ACC112 (cell line): ENCODE measurements at regions not wholly inside any gene's neighbourhood (a gene's known extent, or its start where the extent isn't known, plus 50 kb on each side); places are given as distances from the start of the nearest gene placed in this dataset.

ENCODE experiments used
- H2AFZ ChIP-seq: fragments of 200-600 bp; sonication (generic); one replicate; pipeline ENCODE4 v1.6.0; 2017; ENCODE audit warnings: antibody characterized with exemption, low read length; ENCODE audit not compliant: unreplicated experiment
- H3K27ac ChIP-seq: fragments of 200-600 bp; sonication (generic); 2 replicates; pipeline ENCODE4 v1.5.1; 2014; ENCODE audit warnings: low read depth, mild to moderate bottlenecking, antibody characterized with exemption, low read length, moderate library complexity
- H3K27me3 ChIP-seq: fragments of 200-600 bp; sonication (generic); 2 replicates; pipeline ENCODE4 v1.6.1; 2014; ENCODE audit warnings: mild to moderate bottlenecking, antibody characterized with exemption, low read length, moderate library complexity, mixed read lengths; ENCODE audit not compliant: insufficient read depth
- H3K36me3 ChIP-seq: fragments of 200-600 bp; sonication (generic); 2 replicates; pipeline ENCODE4 v1.6.1; 2016; ENCODE audit warnings: mild to moderate bottlenecking, antibody characterized with exemption, low read length, moderate library complexity, mixed read lengths; ENCODE audit not compliant: insufficient read depth
- H3K4me1 ChIP-seq: fragments of 200-600 bp; sonication (generic); one replicate; pipeline ENCODE4 v1.6.1; 2016; ENCODE audit warnings: low read length, mixed read lengths; ENCODE audit not compliant: insufficient read depth, unreplicated experiment, control insufficient read depth
- H3K4me3 ChIP-seq: fragments of 200-600 bp; sonication (generic); 2 replicates; pipeline ENCODE4 v1.5.1; 2014; ENCODE audit warnings: mild to moderate bottlenecking, low read depth, low read length
- H3K79me2 ChIP-seq: fragments of 200-600 bp; sonication (generic); one replicate; pipeline ENCODE4 v1.6.0; 2016; ENCODE audit warnings: low read length; ENCODE audit not compliant: control insufficient read depth, unreplicated experiment, insufficient read depth

DNA sequence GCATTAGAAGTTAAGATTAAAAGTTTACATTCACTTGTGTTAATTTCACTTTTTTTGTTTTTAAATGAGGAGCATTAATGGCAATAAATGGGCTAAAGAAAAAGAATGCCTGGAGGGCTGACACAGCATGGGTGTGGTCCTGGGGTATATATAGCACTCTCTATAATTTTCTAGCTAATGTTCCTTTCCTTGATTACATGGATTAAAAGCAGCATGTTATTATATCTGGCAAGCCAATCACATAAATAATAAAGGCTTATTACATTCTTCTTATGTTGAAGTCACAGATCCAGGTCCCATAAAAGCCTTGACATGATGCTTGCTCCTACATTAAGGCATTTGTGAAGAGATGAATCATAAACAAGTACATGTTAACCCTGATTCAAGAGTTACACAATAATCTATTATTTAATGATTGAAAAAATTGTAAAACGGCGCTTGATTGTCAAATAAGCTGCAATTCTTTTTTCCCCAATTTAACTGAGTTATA, 91.4 kb downstream of the LYPLAL1 start:
- no peaks in the 10 kb centered on the region for H3K36me3 ChIP-seq
- no peaks in the 10 kb centered on the region for H3K4me1 ChIP-seq
- H3K27ac ChIP-seq, result no peak overlapping the region
- no peaks in the 10 kb centered on the region for H3K79me2 ChIP-seq
- H3K27me3 ChIP-seq, result no peaks in the 10 kb centered on the region
- H3K4me3 ChIP-seq, result no peak overlapping the region
- no peak overlapping the region for H2AFZ ChIP-seq

DNA sequence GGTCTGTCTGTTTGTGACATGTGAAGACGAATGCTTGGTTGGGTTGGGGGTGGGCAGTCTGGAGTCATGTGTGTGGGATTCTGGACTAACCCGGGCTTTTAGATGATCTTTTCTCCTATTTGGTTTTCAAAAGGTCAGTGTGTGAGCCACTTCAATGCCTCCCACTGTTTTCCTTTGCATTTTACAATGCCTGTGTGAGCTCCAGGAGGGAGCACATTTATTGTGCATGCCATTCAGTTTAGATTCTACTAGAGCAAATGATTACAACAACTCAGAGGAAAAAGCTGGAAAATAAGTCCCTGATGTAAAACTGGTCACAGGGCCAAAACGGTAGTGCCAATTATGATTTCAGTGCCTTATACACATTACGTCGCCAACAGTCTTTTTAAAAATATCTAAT, 90.9 kb downstream of the LYPLAL1 start:
- H3K36me3 ChIP-seq, result no peaks in the 10 kb centered on the region
- H2AFZ ChIP-seq, result no peak overlapping the region
- H3K79me2 ChIP-seq, result no peaks in the 10 kb centered on the region
- H3K27me3 ChIP-seq, result no peaks in the 10 kb centered on the region
- no peaks in the 10 kb centered on the region for H3K4me1 ChIP-seq
- no peak overlapping the region for H3K4me3 ChIP-seq
- H3K27ac ChIP-seq, result no peak overlapping the region
